ENCODE measurements at regions not wholly inside any gene's neighbourhood (a gene's known extent, or its start where the extent isn't known, plus 50 kb on each side); places are given as distances from the start of the nearest gene placed in this dataset.

GRCh38 chr13:107518780-107519179, 696.6 kb downstream of the LIG4 start:
- no peak for TF ChIP-seq CTCF (IDR thresholded peaks at IDR 0.05)
- TF ChIP-seq POLR2AphosphoS5 (IDR thresholded peaks at IDR 0.05), result no peak
- no peak for TF ChIP-seq EP300 (IDR thresholded peaks at IDR 0.05)
- TF ChIP-seq POLR2A (IDR thresholded peaks at IDR 0.05), result no peak
